ENCODE measurements at regions not wholly inside any gene's neighbourhood (a gene's known extent, or its start where the extent isn't known, plus 50 kb on each side); places are given as distances from the start of the nearest gene placed in this dataset.

DNA sequence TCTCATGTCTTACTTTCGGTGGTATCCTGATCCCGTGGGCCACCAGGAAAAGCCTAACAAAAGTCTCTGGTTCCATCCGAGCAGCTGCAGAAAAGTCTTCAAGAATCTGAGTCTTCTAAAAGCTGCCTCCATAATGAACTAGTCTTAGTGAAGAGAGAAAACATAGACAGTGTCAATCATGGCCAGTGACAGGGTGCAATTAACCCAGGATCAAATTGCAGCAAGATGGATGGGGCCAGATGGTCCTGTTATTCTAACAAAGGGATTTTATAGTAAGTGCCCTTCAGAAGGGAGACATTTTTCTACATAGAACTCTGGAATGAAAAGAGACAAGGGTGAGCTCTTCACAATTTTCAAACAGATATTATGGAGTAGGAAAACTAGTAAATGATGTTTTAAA lies 281.6 kb upstream of the ZFP64 start:
- no peaks in the 10 kb centered on the region for H4K20me1 ChIP-seq (ENCODE audit: insufficient read depth, low read length)
- TF ChIP-seq CTCF (IDR thresholded peaks at IDR 0.05; ENCODE audit: extremely low read depth, low read depth, low read length): no peak
- no peaks in the 10 kb centered on the region for H3K79me2 ChIP-seq (ENCODE audit: insufficient read depth, low read length)
- no peak overlapping the region for H3K4me2 ChIP-seq (ENCODE audit: insufficient read depth, low read length)
- no peak overlapping the region for H3K27ac ChIP-seq (ENCODE audit: low read depth, low read length)
- no peaks in the 10 kb centered on the region for H3K4me1 ChIP-seq (ENCODE audit: insufficient read depth, low read length)
- no peaks in the 10 kb centered on the region for H3K36me3 ChIP-seq (ENCODE audit: insufficient read depth, low read length)
- no peaks in the 10 kb centered on the region for H3K27me3 ChIP-seq (ENCODE audit: insufficient read depth, low read length)
- no peaks in the 10 kb centered on the region for H3K9me3 ChIP-seq (ENCODE audit: low read depth, low read length)
- no peak overlapping the region for H2AFZ ChIP-seq (ENCODE audit: low read length)
- no peak for DNase-seq (ENCODE audit: insufficient read length, low spot score, missing footprints)
- no peak overlapping the region for H3K4me3 ChIP-seq (ENCODE audit: insufficient read depth, low read length)

DNA sequence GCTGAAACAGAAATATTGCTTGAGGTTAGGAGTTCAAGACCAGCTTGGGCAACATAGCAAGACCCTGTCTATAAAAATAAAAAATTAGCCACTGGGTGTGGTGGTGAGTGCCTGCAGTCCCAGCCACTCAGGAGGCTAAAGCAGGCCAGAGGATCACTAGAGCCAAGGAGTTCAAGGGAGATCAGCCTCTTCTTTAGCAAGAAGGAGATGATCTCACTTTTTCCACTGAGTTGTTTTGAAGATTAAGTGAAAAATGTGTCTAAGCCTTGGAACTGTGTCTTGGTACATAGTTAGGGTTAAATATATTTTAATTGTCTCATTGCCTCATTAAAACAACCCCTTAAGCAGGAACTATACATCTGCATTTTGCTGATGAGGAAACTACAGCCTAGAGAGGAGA lies 279.0 kb upstream of the ZFP64 start:
- TF ChIP-seq CTCF (IDR thresholded peaks at IDR 0.05; ENCODE audit: extremely low read depth, low read depth, low read length): no peak
- no peak for DNase-seq (ENCODE audit: insufficient read length, low spot score, missing footprints)
- Histone ChIP-seq H3K4me1 (ENCODE audit: insufficient read depth, low read length) (no peaks in the 10 kb centered on the region), H2AFZ (ENCODE audit: low read length) (no peak overlapping the region), H3K36me3 (ENCODE audit: insufficient read depth, low read length) (no peaks in the 10 kb centered on the region), H3K27me3 (ENCODE audit: insufficient read depth, low read length) (no peaks in the 10 kb centered on the region), H3K4me2 (ENCODE audit: insufficient read depth, low read length) (no peak overlapping the region), H3K9me3 (ENCODE audit: low read depth, low read length) (no peaks in the 10 kb centered on the region), H4K20me1 (ENCODE audit: insufficient read depth, low read length) (no peaks in the 10 kb centered on the region), H3K79me2 (ENCODE audit: insufficient read depth, low read length) (no peaks in the 10 kb centered on the region), H3K27ac (ENCODE audit: low read depth, low read length) (no peak overlapping the region), H3K4me3 (ENCODE audit: insufficient read depth, low read length) (no peak overlapping the region)

DNA sequence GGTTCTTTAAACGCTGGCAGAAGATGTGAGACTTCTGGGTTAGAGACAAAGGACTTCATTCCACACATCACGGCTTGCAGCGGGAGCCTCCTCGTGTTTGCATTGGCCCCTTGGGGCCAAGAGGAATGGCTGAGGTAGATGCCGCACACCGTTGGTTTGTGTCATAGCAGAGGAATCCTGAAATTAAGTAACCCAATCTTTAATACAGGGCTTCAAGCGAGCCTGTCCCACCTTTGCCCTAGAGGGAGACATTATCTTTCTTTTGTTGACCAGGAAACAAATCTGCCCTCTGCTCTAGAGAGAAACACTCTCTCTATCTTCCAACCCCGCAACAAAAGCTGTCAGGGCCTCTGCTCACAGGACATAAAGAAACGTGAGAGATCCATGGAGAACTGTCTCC lies 277.5 kb upstream of the ZFP64 start:
- no peak for DNase-seq (ENCODE audit: insufficient read length, low spot score, missing footprints)
- no peak overlapping the region for H2AFZ ChIP-seq (ENCODE audit: low read length)
- no peak overlapping the region for H3K27ac ChIP-seq (ENCODE audit: low read depth, low read length)

GRCh38 chr20:52465991-52466390 lies 274.4 kb upstream of the ZFP64 start:
- H3K4me2 ChIP-seq (ENCODE audit: insufficient read depth, low read length): no peak overlapping the region
- no peak for TF ChIP-seq CTCF (IDR thresholded peaks at IDR 0.05; ENCODE audit: extremely low read depth, low read depth, low read length)

More for the DNA sequence above, 277.5 kb upstream of the ZFP64 start:
- H3K27me3 ChIP-seq (ENCODE audit: insufficient read depth, low read length): no peaks in the 10 kb centered on the region
- H4K20me1 ChIP-seq (ENCODE audit: insufficient read depth, low read length): no peaks in the 10 kb centered on the region
- no peaks in the 10 kb centered on the region for H3K79me2 ChIP-seq (ENCODE audit: insufficient read depth, low read length)
- H3K4me3 ChIP-seq (ENCODE audit: insufficient read depth, low read length): no peak overlapping the region
- no peaks in the 10 kb centered on the region for H3K36me3 ChIP-seq (ENCODE audit: insufficient read depth, low read length)
- no peak overlapping the region for H3K4me2 ChIP-seq (ENCODE audit: insufficient read depth, low read length)
- H3K9me3 ChIP-seq (ENCODE audit: low read depth, low read length): no peaks in the 10 kb centered on the region
- H3K4me1 ChIP-seq (ENCODE audit: insufficient read depth, low read length): no peaks in the 10 kb centered on the region
- no peak for TF ChIP-seq CTCF (IDR thresholded peaks at IDR 0.05; ENCODE audit: extremely low read depth, low read depth, low read length)

More at GRCh38 chr20:52465991-52466390, 274.4 kb upstream of the ZFP64 start:
- no peaks in the 10 kb centered on the region for H3K9me3 ChIP-seq (ENCODE audit: low read depth, low read length)
- no peaks in the 10 kb centered on the region for H3K36me3 ChIP-seq (ENCODE audit: insufficient read depth, low read length)
- no peaks in the 10 kb centered on the region for H4K20me1 ChIP-seq (ENCODE audit: insufficient read depth, low read length)
- no peaks in the 10 kb centered on the region for H3K4me1 ChIP-seq (ENCODE audit: insufficient read depth, low read length)
- DNase-seq (ENCODE audit: insufficient read length, low spot score, missing footprints): no peak
- no peaks in the 10 kb centered on the region for H3K27me3 ChIP-seq (ENCODE audit: insufficient read depth, low read length)
- no peak overlapping the region for H2AFZ ChIP-seq (ENCODE audit: low read length)
- H3K27ac ChIP-seq (ENCODE audit: low read depth, low read length): no peak overlapping the region
- H3K79me2 ChIP-seq (ENCODE audit: insufficient read depth, low read length): no peaks in the 10 kb centered on the region
- no peak overlapping the region for H3K4me3 ChIP-seq (ENCODE audit: insufficient read depth, low read length)

All from osteoblast (primary cell).